HCT116 (cell line): ENCODE measurements at regions not wholly inside any gene's neighbourhood (a gene's known extent, or its start where the extent isn't known, plus 50 kb on each side); places are given as distances from the start of the nearest gene placed in this dataset.

Experiments
- ATAC-seq: fragments of 200-7000 bp; cut with Tn5 transposase; 2 replicates; pipeline ENCODE4 v1.9.1; 2020; ENCODE audit warnings: mild to moderate bottlenecking, moderate library complexity
- BruUV-seq: library from RNA; stranded (reverse); fragments of 400-500 nt; replicated peaks from 2 replicates; lab custom pipeline; 2021; lab: Mats Ljungman, UMichigan
- CTCF ChIA-PET: fragments of 300-600 bp; sonication (Branson Sonifier 250); formaldehyde crosslinking; loops from one replicate; lab custom pipeline; 2021; ENCODE audit warnings: antibody characterized with exemption; lab: Charles Lee
- POLR2A ChIA-PET: fragments of 300-600, 350-600 bp; sonication (Branson Sonifier 250); formaldehyde crosslinking; loops from one replicate; lab custom pipeline; 2021; ENCODE audit warnings: antibody characterized with exemption; lab: Charles Lee
- RAD21 ChIA-PET, 2 experiments: fragments of 300-600 bp; sonication (Branson Sonifier 250); formaldehyde crosslinking; loops; one replicate each; lab custom pipeline; 2023; ENCODE audit warnings: low total read pairs in 2 of 2; ENCODE audit not compliant: uncharacterized antibody in 2 of 2, unreplicated experiment in 2 of 2, low non-redundant PET in 1 of 2; lab: Charles Lee
- DNase-seq: peaks from one replicate; pipeline ENCODE4 v3.0.0-alpha.2; 2010; ENCODE audit warnings: low read depth, low spot score
- H2AFZ ChIP-seq: fragments of 200-600 bp; shearing (Covaris generic), sonication (generic); 2 replicates; pipeline ENCODE4 v1.6.1; 2017; ENCODE audit warnings: low read depth, mixed run types, mixed read lengths, antibody characterized with exemption, low read length; ENCODE audit not compliant: poor library complexity, severe bottlenecking
- H3K27ac ChIP-seq: 2 replicates; pipeline ENCODE4 v1.5.1; 2012; ENCODE audit warnings: low read depth, low read length
- H3K27me3 ChIP-seq: fragments of 200-600 bp; sonication (generic); 2 replicates; pipeline ENCODE4 v1.6.1; 2016; ENCODE audit warnings: mixed run types, low read length, mixed read lengths; ENCODE audit not compliant: insufficient read depth
- H3K36me3 ChIP-seq, 2 experiments: fragments of 200-500 bp in 1 of 2; fragments of 200-600 bp in 1 of 2; sonication (Bioruptor generic) in 1 of 2; sonication (generic) in 1 of 2; 2 replicates each; pipeline versions ENCODE4 v1.5.1 to v1.6.1; 2014 to 2016; ENCODE audit warnings: low read length in 2 of 2, inconsistent platforms in 1 of 2, mixed read lengths in 1 of 2, mixed run types in 1 of 2; ENCODE audit not compliant: insufficient read depth in 2 of 2, control insufficient read depth in 1 of 2
- H3K4me1 ChIP-seq, 2 experiments: fragments of 200-600 bp in 1 of 2; sonication (generic) in 1 of 2; 2 replicates each; pipeline versions ENCODE4 v1.5.1 to v1.6.1; 2012 to 2017; ENCODE audit warnings: low read length in 2 of 2, inconsistent platforms in 1 of 2, mild to moderate bottlenecking in 1 of 2, mixed read lengths in 1 of 2, mixed run types in 1 of 2, moderate library complexity in 1 of 2; ENCODE audit not compliant: insufficient read depth in 2 of 2, control insufficient read depth in 1 of 2
- H3K4me2 ChIP-seq: fragments of 200-600 bp; sonication (generic); 2 replicates; pipeline ENCODE4 v1.6.1; 2017; ENCODE audit warnings: mixed run types, low read length, mixed read lengths
- H3K4me3 ChIP-seq, 2 experiments: fragments of 200-600 bp in 1 of 2; sonication (generic) in 1 of 2; replicated peaks in 1 of 2; 2 replicates each; pipeline ENCODE4 v1.5.1; 2011 to 2016; ENCODE audit warnings: low read length in 2 of 2, control low read depth in 1 of 2, low read depth in 1 of 2, mild to moderate bottlenecking in 1 of 2, mixed read lengths in 1 of 2, mixed run types in 1 of 2
- H3K79me2 ChIP-seq: fragments of 200-600 bp; sonication (generic); 2 replicates; pipeline ENCODE4 v1.6.1; 2017; ENCODE audit warnings: mild to moderate bottlenecking, mixed run types, low read length, moderate library complexity, mixed read lengths; ENCODE audit not compliant: insufficient read depth
- H3K9ac ChIP-seq: fragments of 200-600 bp; sonication (generic); 2 replicates; pipeline ENCODE4 v1.6.1; 2016; ENCODE audit warnings: low read length, mixed read lengths
- H3K9me2 ChIP-seq: fragments of 200-600 bp; sonication (generic), shearing (Covaris generic); 2 replicates; pipeline ENCODE4 v1.6.1; 2017; ENCODE audit warnings: mixed run types, mild to moderate bottlenecking, moderate library complexity; ENCODE audit not compliant: insufficient read depth
- H3K9me3 ChIP-seq, 2 experiments: fragments of 200-500 bp in 1 of 2; fragments of 200-600 bp in 1 of 2; sonication (Bioruptor generic) in 1 of 2; sonication (generic) in 1 of 2; 2 replicates each; pipeline ENCODE4 v1.6.1; 2014 to 2017; ENCODE audit warnings: low read length in 2 of 2, mixed read lengths in 2 of 2, inconsistent platforms in 1 of 2, low read depth in 1 of 2, mild to moderate bottlenecking in 1 of 2, mixed run types in 1 of 2, moderate library complexity in 1 of 2; ENCODE audit not compliant: control insufficient read depth in 1 of 2, insufficient read depth in 1 of 2
- H4K20me1 ChIP-seq: fragments of 200-600 bp; sonication (generic), shearing (Covaris generic); 2 replicates; pipeline ENCODE4 v1.6.1; 2017; ENCODE audit warnings: mixed run types, mild to moderate bottlenecking, moderate library complexity; ENCODE audit not compliant: insufficient read depth
- CBX3 ChIP-seq: IDR thresholded peaks from 2 replicates; pipeline ENCODE4 v1.6.1; 2012; ENCODE audit warnings: low read depth
- CTCF ChIP-seq, 3 experiments: fragments of 200-600 bp in 1 of 3; sonication (generic) in 1 of 3; IDR thresholded peaks in 2 of 3; conservative IDR thresholded peaks in 1 of 3; 2 replicates each; pipeline ENCODE4 v1.5.1; 2012 to 2017; ENCODE audit warnings: low read depth in 2 of 3, low read length in 2 of 3, antibody characterized with exemption in 1 of 3, borderline replicate concordance in 1 of 3, control low read depth in 1 of 3, mild to moderate bottlenecking in 1 of 3, mixed read lengths in 1 of 3, mixed run types in 1 of 3, moderate library complexity in 1 of 3; ENCODE audit not compliant: insufficient read depth in 1 of 3
- EGR1 ChIP-seq: IDR thresholded peaks from 2 replicates; pipeline ENCODE4 v1.6.1; 2012; ENCODE audit warnings: low read depth
- RAD21 ChIP-seq: IDR thresholded peaks from 2 replicates; pipeline ENCODE4 v1.6.1; 2012; ENCODE audit warnings: low read depth, mild to moderate bottlenecking
- ZBTB33 ChIP-seq: IDR thresholded peaks from 2 replicates; pipeline ENCODE4 v1.6.1; 2011; ENCODE audit warnings: mild to moderate bottlenecking, low read length, moderate library complexity; ENCODE audit not compliant: insufficient replicate concordance; ENCODE audit errors: extremely low read depth
- ZFX ChIP-seq: fragments of 450-650 bp; IDR thresholded peaks from 2 replicates; pipeline ENCODE4 v1.6.1; 2017
- intact Hi-C: fragments of 100-400 bp; cut with micrococcal nuclease; formaldehyde crosslinking; loops from 2 replicates; pipeline ENCODE4 v1.10.0; 2022

- H3K9me2 ChIP-seq = no peaks in the 10 kb centered on the region
- TF ChIP-seq EGR1 = no peak
- no peak for TF ChIP-seq ZBTB33
- TF ChIP-seq CTCF (IDR thresholded peaks at IDR 0.05 in 2 of 3, conservative IDR thresholded peaks at IDR 0.05 in 1 of 3; ENCODE audit: borderline replicate concordance in 1 of 3, insufficient read depth in 1 of 3, low read depth in 2 of 3, low read length in 2 of 3) = peak in 2 of 3 experiments; percentile 54 to 57; a peak in 4 of 6 replicates
- no peak for TF ChIP-seq ZFX
- TF ChIP-seq RAD21 = peak; percentile 46
- TF ChIP-seq CBX3 = no peak
- H3K79me2 ChIP-seq = no peaks in the 10 kb centered on the region
- no peaks in the 10 kb centered on the region for H3K9me3 ChIP-seq
- no peak overlapping the region for H3K4me3 ChIP-seq
- no peak overlapping the region for H3K4me2 ChIP-seq
- no peak overlapping the region for H3K9ac ChIP-seq
- H3K4me1 ChIP-seq = no peaks in the 10 kb centered on the region
- H3K36me3 ChIP-seq = no peaks in the 10 kb centered on the region
- peak overlapping the region; percentile 56 for H2AFZ ChIP-seq
- POLR2A ChIA-PET = no interaction called here
- no peak overlapping the region for H3K27ac ChIP-seq
- BruUV-seq = no TSS peak
- H4K20me1 ChIP-seq = no peaks in the 10 kb centered on the region
- intact Hi-C loops = no loop called here
- peak; percentile 43 for DNase-seq
- RAD21 ChIA-PET = interaction anchor here in 1 of 2 experiments (1.2 kb wide), 1 partner anchor 9 kb away, joined by 3 read pairs; no protein-coding TSS in a partner anchor
- no peaks in the 10 kb centered on the region for H3K27me3 ChIP-seq
- CTCF ChIA-PET = interaction anchor here (1.0 to 1.7 kb wide), 4 partner anchors 8 to 40 kb away, joined by 3 to 24 read pairs (median 4); no protein-coding TSS in a partner anchor
- ATAC-seq = peak; percentile 87
These were observed 105.0 kb upstream of the DGKB start for GRCh38 chr7:15007507-15007906.
